ENCODE measurements at regions not wholly inside any gene's neighbourhood (a gene's known extent, or its start where the extent isn't known, plus 50 kb on each side); places are given as distances from the start of the nearest gene placed in this dataset.

GRCh38 chr13:34076943-34077703 lies 259.2 kb downstream of the RFC3 start:
- TF ChIP-seq, protein P1, sequence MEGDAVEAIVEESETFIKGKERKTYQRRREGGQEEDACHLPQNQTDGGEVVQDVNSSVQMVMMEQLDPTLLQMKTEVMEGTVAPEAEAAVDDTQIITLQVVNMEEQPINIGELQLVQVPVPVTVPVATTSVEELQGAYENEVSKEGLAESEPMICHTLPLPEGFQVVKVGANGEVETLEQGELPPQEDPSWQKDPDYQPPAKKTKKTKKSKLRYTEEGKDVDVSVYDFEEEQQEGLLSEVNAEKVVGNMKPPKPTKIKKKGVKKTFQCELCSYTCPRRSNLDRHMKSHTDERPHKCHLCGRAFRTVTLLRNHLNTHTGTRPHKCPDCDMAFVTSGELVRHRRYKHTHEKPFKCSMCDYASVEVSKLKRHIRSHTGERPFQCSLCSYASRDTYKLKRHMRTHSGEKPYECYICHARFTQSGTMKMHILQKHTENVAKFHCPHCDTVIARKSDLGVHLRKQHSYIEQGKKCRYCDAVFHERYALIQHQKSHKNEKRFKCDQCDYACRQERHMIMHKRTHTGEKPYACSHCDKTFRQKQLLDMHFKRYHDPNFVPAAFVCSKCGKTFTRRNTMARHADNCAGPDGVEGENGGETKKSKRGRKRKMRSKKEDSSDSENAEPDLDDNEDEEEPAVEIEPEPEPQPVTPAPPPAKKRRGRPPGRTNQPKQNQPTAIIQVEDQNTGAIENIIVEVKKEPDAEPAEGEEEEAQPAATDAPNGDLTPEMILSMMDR (conservative IDR thresholded peaks at IDR 0.05), result peak; percentile 85
- no peak for TF ChIP-seq EZH2 (IDR thresholded peaks at IDR 0.05; ENCODE audit: low read depth)
